IPS-18c (cell line): ENCODE measurements at regions not wholly inside any gene's neighbourhood (a gene's known extent, or its start where the extent isn't known, plus 50 kb on each side); places are given as distances from the start of the nearest gene placed in this dataset.
"Not testable (repeated sequence)": the region's sequence is repeated elsewhere in the genome, so short reads cannot be mapped to it uniquely, and the experiment has no call there.

ENCODE experiments used
- H3K4me3 ChIP-seq: 2 replicates; pipeline ENCODE4 v1.7.0; 2013; ENCODE audit warnings: low read depth, mild to moderate bottlenecking, low read length, moderate library complexity; ENCODE audit not compliant: insufficient read depth
- H3K9me3 ChIP-seq: one replicate; pipeline ENCODE4 v1.6.1; 2013; ENCODE audit warnings: mild to moderate bottlenecking, low read length, moderate library complexity; ENCODE audit not compliant: control insufficient read depth, insufficient read depth

DNA sequence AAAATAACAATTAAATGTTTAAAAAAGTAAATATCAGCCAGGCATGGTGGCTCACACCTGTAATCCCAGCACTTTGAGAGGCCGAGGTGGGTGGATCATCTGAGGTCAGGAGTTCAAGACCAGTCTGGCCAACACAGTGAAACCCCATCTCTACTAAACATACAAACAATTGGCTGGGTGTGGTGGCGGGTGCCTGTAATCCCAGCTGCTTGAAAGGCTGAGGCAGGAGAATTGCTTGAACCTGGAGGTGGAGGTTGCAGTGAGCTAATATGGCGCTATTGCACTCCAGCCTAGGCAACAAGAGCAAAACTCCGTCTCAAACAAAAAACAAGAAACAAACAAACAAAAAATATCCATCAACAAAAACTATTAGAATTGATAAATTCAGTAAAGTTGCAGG is 77.5 kb downstream of the SNX5 start:
- not testable (repeated sequence) for H3K4me3 ChIP-seq, H3K9me3 ChIP-seq

DNA sequence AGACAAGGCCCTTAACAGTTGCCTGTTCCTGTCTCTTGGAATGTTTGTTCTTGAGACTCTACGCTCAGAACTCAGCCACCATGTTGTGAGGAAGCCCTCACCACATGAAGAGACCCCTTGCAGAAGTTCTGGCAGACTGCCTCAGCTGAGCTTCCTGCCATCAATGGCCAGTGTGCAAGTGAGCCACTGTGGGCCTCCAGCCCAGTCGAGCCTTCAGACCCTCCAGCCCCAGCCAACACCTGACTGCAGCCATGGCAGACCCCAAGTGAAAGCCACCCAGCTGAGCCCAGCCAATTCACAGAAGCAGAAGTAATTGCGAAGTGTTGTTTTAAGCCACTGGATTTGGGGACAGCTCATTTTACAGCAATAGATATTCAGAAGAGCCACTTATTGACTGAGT is 78.3 kb downstream of the SNX5 start:
- Histone ChIP-seq H3K4me3 (no peak overlapping the region), H3K9me3 (no peaks in the 10 kb centered on the region)

DNA sequence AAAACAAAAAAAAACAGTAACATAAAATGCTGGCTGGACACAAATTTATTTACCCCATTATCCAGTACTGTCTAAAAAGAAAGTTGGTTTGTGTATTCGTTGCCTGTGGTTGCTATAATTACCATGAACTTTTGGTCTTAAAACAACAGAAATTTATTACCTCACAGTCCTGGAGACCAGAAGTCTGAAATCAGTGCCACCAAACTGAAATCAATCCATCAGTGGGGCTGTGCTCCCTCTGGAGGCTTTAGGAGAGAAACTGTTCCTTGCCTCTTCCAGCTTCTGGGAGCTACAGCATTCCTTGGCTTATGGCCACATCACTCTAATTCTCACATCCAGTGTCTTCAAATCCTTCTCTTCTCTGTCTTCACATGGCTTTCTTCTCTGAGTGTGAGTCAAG is 79.4 kb downstream of the SNX5 start:
- H3K9me3 ChIP-seq, result no peaks in the 10 kb centered on the region
- H3K4me3 ChIP-seq, result no peak overlapping the region

DNA sequence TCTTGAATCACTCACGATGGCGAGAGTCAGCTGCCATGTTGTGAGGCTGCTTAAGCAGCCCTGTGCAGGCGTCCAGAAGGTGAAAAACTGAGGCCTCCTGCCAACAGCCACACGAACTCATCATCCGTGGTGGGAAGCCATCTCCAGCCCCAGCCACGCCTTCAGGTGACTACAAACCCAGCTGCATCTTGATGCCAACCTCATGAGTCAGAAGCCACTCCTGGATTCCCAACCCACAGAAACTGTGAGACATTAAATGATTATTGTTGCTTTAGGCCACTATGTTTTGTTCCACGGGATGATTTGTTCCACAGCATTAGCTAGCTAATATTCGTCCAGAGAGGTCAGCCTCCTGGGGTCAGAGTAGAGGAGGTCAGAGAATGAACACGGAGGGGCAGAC is 80.5 kb downstream of the SNX5 start:
- no peak overlapping the region for H3K4me3 ChIP-seq
- no peaks in the 10 kb centered on the region for H3K9me3 ChIP-seq

DNA sequence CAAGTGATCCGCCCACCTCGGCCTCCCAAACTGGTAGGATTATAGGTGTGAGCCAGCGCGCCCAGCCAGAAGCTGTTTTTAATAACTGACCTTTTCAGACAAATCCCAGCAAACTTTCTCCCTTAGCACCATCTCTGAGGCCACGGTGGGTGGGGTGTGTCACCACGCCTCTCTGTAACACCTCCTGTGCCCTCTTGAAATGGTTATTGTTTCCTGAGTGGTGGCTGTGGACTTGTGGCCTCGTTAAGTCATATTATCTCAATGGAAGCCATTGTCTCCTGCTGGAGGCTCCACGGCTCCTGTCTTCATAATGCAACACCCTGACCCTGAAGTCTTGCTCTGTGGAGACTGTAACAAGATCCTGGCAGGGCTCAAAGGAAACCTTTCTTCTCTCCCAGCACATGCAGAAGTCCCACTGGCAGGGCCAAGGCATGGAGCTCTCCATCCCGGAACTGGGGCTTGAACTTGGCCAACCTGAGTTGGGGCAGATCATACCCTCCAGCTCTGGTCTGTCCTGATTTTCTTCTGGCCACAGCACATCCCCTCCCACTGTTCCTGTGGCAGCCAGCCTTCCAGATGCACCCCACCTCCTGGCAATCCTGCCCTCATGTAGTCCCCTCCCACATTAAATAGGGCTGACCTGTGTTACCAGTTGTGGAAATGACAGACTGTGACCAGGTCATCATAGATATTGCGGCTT is 81.1 kb downstream of the SNX5 start:
- no peaks in the 10 kb centered on the region for H3K9me3 ChIP-seq

DNA sequence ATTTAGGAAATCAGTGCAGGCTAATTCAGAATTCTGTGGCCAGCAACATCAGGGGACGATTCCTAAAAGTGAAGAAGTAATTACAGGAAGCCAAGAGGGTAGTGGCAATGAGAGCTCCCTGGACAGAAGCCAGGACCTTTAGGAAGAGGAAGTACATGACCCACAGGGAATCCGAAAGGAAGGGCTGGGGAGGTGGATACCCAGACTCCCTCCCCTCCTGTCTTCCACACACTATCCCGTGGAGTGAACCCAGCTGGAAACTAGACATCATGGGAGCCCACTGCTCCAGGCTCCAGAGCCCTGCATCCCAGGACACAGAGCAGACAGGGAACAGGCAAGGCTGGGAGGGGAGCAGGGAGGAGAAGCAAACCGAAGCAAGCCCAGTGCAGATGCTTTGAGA is 83.0 kb downstream of the SNX5 start:
- no peak overlapping the region for H3K4me3 ChIP-seq
- no peaks in the 10 kb centered on the region for H3K9me3 ChIP-seq

More for the DNA sequence above, 81.1 kb downstream of the SNX5 start:
- H3K4me3 ChIP-seq, result no peak overlapping the region

DNA sequence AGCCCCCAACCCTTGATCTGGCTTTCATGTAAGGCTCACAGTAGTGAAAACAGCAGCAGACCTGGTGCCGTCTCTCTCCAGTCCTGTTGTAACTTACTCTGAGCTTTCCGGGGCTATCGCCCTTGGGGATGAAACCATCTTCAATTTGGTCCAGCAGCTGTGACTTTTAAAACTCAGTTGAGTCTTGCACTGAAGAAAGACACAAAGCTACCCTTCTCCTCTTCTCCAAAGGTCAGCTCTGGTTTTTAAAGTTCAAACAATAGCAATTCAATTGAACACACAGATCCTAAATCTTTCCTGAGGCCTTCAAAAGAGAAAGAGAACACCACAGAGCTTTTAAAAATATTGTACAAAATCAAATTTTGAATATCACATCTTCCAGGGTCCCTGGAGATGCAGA is 83.5 kb downstream of the SNX5 start:
- H3K4me3 ChIP-seq, result no peak overlapping the region
- no peaks in the 10 kb centered on the region for H3K9me3 ChIP-seq

DNA sequence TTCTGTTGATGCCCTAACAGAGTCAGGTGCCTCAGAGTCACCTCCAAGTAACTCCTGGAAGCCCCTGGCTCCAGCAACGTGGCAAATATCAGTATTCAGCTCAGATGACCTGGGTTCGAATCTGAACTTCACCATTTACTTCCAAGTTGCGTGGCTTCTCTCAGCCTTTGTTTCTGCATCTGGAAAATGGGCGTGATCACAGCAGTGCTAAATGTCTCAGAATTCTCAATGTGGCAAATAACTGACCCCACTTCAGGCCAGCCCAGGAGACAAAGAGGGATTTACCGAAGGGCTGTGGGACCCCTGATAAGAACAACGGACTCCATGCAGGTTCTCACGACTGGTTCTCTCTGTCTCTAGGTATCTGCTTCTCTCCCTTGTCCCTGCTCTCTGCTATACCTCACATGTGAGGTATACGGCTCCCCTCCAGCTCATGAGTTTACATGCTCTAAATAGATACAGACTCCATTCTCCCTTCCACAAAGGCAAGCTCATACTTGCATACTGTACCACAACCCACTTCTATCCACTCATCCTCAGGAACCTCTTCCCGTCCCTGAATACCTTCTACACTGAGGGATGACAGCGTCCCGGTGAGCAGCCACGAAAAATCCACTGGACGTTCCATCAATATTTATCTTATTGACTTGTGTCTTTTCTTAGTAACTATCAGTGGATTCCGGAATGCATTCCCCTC is 84.1 kb downstream of the SNX5 start:
- Histone ChIP-seq H3K9me3 (no peaks in the 10 kb centered on the region), H3K4me3 (no peak overlapping the region)

DNA sequence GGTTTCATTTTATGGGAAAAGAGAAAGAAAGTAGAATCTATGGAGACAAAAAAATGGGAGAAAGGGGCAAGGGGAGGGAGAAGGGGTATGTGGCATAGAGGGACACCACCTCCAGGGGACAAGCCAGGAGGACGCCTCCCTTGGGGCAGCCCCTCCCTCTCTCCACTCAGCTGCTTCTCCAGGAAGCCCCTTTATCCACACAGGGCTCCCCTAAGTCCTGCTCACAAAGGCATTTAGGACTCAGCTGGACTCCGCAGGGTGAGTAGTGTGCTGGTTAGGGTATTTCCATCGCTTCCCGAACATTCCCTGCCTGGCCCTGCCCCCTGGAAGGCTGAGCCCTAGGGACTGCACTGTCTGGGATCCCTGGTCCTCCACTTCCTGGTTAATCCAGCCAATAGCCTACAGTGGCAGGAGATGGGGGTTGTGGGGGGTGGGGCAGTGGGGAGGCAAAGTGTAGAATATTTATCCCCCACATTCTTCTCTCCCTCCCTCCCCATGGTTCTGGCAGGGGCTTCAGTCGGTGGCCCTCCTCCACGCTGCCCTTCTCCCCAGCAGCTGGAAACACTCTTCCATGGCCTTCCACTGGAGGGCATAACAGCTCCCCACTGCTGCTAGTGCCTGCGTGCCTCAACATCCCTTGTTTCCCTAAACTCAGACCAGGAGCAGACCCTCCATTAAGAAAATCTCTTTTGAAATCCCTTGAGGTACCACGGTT is 84.8 kb downstream of the SNX5 start:
- H3K4me3 ChIP-seq, result no peak overlapping the region; the same call in 1 of the 2 replicates
- H3K9me3 ChIP-seq, result no peaks in the 10 kb centered on the region

DNA sequence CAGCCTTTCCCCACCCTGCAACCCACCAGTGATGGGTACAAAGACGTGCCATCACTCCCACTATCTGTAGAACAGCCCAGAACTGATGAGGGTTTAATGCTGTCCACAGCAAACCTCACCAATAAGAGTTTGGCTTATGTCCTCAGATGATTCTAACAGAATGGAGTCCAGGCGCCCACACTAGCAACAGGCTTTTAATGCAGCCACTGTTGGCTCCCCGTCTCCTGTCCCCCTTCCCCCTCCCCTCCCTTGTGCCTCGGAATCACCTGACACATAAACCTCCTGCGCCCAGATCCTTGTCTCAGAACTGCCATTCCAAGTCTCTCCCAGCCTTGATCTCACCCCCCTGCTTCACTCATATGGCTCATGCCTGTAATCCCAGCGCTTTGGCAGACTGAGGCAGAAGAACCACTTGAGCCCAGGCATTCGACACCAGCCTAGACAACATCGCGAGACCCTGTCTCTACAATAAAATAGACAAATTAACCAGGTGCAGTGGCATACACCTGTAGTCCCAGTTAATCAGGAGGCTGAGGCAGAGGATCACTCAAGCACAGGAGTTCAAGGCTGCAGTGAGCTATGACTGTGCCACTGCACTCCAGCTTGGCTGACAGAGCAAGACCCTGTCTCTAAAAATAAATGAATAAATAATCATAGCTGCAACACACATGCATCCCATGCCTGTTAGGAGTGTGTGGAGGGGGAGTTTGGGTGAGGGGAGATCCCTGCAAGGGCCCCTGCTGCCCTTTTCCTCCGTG is 85.6 kb downstream of the SNX5 start:
- no peak overlapping the region for H3K4me3 ChIP-seq

DNA sequence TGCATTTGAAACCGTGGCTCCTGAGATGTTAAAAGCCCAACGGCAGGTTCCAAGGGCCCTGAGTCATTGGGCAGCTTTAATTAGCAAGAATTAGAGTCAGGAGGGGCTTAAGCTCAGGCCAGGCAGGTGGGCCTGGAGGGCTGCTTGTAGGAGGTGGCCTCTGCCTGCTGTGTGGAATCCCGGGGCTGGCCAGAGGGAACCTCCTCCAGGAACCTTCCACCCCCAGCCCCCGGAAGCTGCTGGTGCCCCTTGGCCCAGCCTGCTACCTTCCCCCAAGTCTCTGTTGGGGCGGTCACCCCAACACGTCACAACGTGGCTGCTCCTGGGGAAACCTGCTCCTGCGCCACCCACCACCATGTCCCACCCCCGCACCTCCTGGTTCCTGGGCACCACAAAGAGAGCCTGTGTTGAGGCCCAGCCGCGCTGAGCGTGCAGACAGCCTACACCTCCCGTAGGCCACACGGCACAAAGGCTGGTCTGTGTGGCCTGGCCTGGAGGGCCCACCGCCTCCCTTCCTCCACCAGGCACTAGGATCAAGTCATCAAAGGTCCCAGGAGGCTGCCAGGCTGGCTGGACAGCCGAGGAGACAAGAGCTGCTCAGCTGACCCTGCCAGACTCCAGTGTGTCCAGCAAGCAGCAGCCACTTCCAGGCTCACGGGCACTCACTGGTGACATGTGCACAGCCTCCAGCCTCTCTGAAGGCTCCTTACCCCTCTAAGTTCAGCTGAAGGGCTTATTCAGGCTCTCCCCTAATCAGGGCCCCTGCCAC is 86.3 kb downstream of the SNX5 start:
- no peaks in the 10 kb centered on the region for H3K9me3 ChIP-seq
- H3K4me3 ChIP-seq, result no peak overlapping the region

More for the DNA sequence above, 85.6 kb downstream of the SNX5 start:
- H3K9me3 ChIP-seq, result no peaks in the 10 kb centered on the region

DNA sequence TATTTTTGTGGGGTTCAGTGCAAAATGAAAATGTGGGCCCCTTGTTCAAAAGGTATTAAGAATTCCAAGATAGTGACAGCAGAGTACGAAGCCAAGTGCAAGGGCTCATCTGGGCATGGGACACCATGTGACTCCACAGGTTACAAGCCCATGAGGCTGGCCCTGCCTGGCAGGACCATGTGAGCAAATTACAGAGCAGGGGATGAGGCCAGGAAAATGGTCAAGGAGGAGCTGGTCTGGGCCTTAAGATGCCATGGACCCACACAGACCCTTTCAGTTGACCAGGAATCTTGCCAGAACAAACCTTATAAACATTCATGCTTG is 86.9 kb downstream of the SNX5 start:
- no peaks in the 10 kb centered on the region for H3K9me3 ChIP-seq
- H3K4me3 ChIP-seq, result no peak overlapping the region

DNA sequence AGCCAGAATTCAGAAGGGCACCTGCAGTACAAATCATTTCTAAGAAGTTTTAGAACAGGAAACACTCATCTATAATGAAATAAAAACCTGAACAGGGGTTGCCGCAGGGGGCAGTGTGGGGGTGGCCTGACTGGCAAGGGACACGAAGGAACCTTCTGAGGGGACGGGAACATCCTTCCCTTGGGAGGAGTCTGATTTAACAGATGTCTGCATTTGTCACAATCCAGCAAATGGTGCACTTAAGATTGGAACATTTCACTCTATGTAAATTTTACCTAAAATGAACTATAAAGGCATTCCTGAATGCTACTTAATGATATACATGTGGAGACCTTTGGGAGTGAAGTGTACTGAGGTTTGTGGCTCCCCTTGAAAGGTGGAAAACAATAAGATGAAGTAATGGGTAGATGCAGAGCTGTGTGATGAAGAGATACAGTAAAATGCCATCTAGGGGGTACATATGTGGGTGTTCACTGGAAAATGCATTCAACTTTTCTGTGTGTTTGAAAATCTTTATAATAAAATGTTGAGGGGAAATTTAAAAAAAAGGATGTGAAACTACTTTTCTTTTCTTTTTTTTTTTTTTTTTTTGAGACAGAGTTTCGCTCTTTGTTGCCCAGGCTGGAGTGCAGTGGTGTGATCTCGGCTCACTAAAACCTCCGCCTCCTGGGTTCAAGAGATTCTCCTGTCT is 89.5 kb downstream of the SNX5 start:
- no peak overlapping the region for H3K4me3 ChIP-seq
- H3K9me3 ChIP-seq, result no peaks in the 10 kb centered on the region

DNA sequence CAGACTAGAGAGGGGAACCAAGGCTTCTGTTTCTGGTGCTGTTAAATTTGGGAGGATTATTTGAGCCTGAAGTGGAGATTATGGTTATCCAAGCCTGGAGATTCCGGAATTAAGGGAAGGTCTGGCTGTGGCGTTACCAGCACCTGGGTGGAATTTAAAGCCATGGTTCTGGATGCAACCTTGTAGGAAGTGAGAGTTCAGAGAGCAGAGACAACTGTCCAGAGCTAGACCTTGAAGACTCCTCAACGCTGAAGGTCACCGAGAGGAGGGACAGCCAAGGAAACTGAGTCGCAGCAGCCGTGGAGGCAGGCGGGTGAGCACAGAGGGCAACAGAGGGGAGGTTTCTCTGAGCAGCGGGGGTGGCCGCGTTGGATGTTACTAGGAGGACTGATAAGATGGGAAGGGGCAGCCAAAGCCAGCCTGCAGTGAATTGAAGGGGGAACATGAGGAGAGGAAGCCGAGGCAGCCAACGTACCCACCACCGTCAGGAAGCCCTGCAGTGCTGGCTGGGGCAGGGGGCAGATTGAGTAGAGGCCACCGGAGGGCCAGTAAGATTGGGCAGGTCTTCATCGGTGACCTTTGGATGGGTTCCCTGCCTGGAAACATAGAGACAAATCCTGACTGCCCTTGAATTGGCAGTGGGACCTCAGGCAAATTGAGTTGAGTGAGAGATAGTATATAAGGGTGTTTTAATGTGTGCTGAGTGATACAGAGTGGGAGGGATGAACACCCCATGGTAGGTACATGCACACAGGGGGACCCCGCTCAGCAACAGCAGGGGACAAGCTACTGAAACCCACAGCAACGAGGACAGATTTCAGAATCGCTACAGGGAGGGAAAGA is 90.3 kb downstream of the SNX5 start:
- Histone ChIP-seq H3K9me3 (no peaks in the 10 kb centered on the region), H3K4me3 (no peak overlapping the region)

DNA sequence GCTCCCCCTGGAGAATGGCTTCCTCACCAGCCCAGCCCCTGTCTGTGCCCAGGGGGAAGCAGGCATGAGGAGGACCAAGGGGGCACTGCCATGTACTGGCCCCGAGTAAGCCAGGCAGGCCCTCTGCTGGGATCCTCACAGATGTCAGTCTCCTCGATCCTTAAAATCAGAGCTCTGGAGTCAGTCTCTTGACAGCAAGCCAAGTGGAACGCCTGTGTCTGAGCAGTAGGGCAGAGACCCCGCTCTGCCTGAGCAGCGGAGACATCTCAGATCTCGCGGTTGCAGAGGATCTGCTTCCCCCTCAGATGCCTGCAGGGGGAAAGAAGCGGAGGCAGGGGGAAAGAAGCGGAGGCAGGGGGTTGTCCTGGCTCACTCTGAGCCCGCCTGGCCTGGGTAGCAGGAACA is 92.6 kb downstream of the SNX5 start:
- Histone ChIP-seq H3K9me3 (no peaks in the 10 kb centered on the region), H3K4me3 (no peak overlapping the region)
